Mesendoderm (in vitro differentiated cells): ENCODE measurements at regions not wholly inside any gene's neighbourhood (a gene's known extent, or its start where the extent isn't known, plus 50 kb on each side); places are given as distances from the start of the nearest gene placed in this dataset.
A peak's percentile ranks its signal among the peaks of the same experiment; 100 is the strongest.

Experiments
- DNase-seq: peaks from one replicate; pipeline ENCODE4 v3.0.0; 2013
- H2AK5ac ChIP-seq: 2 replicates; pipeline ENCODE4 v1.6.1; 2013; ENCODE audit warnings: low read length, inconsistent platforms
- H2BK120ac ChIP-seq: 2 replicates; pipeline ENCODE4 v1.6.1; 2013; ENCODE audit warnings: low read depth, mild to moderate bottlenecking, low read length, moderate library complexity, mixed read lengths
- H2BK15ac ChIP-seq: replicated peaks from 2 replicates; pipeline ENCODE4 v1.6.1; 2013; ENCODE audit warnings: low read depth, mild to moderate bottlenecking, moderate library complexity
- H2BK5ac ChIP-seq: 2 replicates; pipeline ENCODE4 v1.6.1; 2013; ENCODE audit warnings: low read length, inconsistent platforms
- H3K18ac ChIP-seq: 2 replicates; pipeline ENCODE4 v1.6.1; 2013; ENCODE audit warnings: mild to moderate bottlenecking, low read length, mixed read lengths
- H3K23ac ChIP-seq: one replicate; pipeline ENCODE4 v1.6.1; 2013; ENCODE audit warnings: low read length
- H3K27ac ChIP-seq: 2 replicates; pipeline ENCODE4 v1.5.1; 2013; ENCODE audit warnings: low read depth, mild to moderate bottlenecking, inconsistent platforms, low read length, moderate library complexity
- H3K27me3 ChIP-seq: 2 replicates; pipeline ENCODE4 v1.6.1; 2013; ENCODE audit warnings: low read length, control low read depth, mild to moderate bottlenecking, inconsistent platforms; ENCODE audit not compliant: insufficient read depth, poor library complexity
- H3K36me3 ChIP-seq: 2 replicates; pipeline ENCODE4 v1.6.1; 2013; ENCODE audit warnings: low read length, inconsistent platforms; ENCODE audit not compliant: control insufficient read depth, insufficient read depth
- H3K4ac ChIP-seq: one replicate; pipeline ENCODE4 v1.6.1; 2013; ENCODE audit warnings: low read depth, mild to moderate bottlenecking, low read length, moderate library complexity
- H3K4me1 ChIP-seq: 2 replicates; pipeline ENCODE4 v1.6.1; 2013; ENCODE audit warnings: low read depth, low read length, inconsistent platforms; ENCODE audit not compliant: control insufficient read depth
- H3K4me2 ChIP-seq: 2 replicates; pipeline ENCODE4 v1.6.1; 2013; ENCODE audit warnings: low read length
- H3K4me3 ChIP-seq: 2 replicates; pipeline ENCODE4 v1.5.1; 2013; ENCODE audit warnings: mild to moderate bottlenecking, low read length
- H3K56ac ChIP-seq: one replicate; pipeline ENCODE4 v1.6.1; 2013; ENCODE audit warnings: low read length
- H3K79me1 ChIP-seq: 2 replicates; pipeline ENCODE4 v1.6.1; 2013; ENCODE audit warnings: low read length, inconsistent platforms
- H3K79me2 ChIP-seq: 2 replicates; pipeline ENCODE4 v1.6.1; 2013; ENCODE audit warnings: mild to moderate bottlenecking, low read length; ENCODE audit not compliant: control insufficient read depth, insufficient read depth
- H3K9ac ChIP-seq: 2 replicates; pipeline ENCODE4 v1.6.1; 2013; ENCODE audit warnings: low read length, inconsistent platforms
- H4K5ac ChIP-seq: one replicate; pipeline ENCODE4 v1.6.1; 2013; ENCODE audit warnings: low read length
- H4K8ac ChIP-seq: one replicate; pipeline ENCODE4 v1.6.1; 2013; ENCODE audit warnings: low read depth, mild to moderate bottlenecking, control low read depth, low read length, moderate library complexity
- WGBS: extraction: QIAGEN DNeasy Blood & Tissue Kit; methylation state at CpG from one replicate; pipeline ENCODE4 v1.1.7; 2013; ENCODE audit warnings: low lambda C conversion rate, missing lambda C conversion rate; ENCODE audit not compliant: insufficient coverage; ENCODE audit errors: extremely low coverage; 5-methylcytosine and 5-hydroxymethylcytosine counted together

DNA sequence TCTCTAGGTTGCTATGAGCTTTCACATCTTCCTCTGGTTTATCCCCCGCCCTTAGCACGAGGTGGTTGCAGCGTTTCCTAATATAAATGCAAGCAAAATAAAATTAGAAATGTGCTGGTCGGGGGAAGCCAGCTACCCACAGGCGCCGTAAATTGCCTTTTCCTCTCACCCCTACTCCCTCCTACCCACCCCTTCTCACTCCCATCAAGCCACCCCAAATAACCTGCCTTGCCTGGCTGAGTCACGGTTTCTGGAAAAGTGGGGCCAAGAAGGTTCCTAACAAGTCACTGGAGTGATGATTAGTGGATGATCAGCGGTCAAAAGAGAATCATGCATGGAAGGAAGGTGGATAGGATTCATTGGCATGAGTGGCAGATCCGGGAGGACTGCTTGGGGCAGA, 120.9 kb upstream of the RBFOX1 start:
- Histone ChIP-seq H3K9ac (no peak overlapping the region), H3K18ac (no peak overlapping the region), H3K79me2 (no peaks in the 10 kb centered on the region), H3K4me3 (no peak overlapping the region), H2BK15ac (no peak overlapping the region), H3K79me1 (no peaks in the 10 kb centered on the region), H2BK120ac (no peak overlapping the region), H4K5ac (no peak overlapping the region), H3K23ac (peak overlapping the region; percentile 59), H3K27me3 (no peaks in the 10 kb centered on the region), H3K4ac (no peak overlapping the region), H4K8ac (no peak overlapping the region), H3K36me3 (no peaks in the 10 kb centered on the region), H2BK5ac (no peak overlapping the region), H3K4me1 (peaks cover 5% of the 10 kb centered on the region), H3K56ac (no peak overlapping the region), H3K4me2 (no peak overlapping the region), H2AK5ac (no peak overlapping the region), H3K27ac (no peak overlapping the region)
- WGBS = no CpG with 5 or more reads among the region's 9 CpGs
- no peak for DNase-seq

DNA sequence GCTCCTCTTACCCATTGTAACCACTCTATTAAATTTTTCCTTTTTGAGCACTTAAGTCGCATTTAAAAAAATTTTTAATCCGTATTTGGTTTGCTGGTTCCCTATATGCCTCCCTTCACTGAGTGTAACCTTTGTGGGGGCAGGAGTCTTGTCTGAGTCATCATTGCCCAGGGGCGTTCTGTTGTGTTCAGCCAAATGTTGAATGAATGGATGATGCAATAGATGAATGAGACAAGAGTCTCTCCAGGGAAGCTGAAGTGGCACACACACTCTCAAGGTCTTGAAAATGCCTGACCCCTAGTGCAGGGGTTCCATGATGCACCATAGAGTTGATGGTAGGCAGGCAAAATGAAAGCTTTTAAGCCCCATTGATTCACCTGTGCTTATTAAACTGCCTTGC, 123.0 kb upstream of the RBFOX1 start:
- no peak overlapping the region for H3K4me2 ChIP-seq
- no peak overlapping the region for H3K4ac ChIP-seq
- no peaks in the 10 kb centered on the region for H3K36me3 ChIP-seq
- H3K79me2 ChIP-seq = no peaks in the 10 kb centered on the region
- no peak overlapping the region for H2BK15ac ChIP-seq
- no peak overlapping the region for H3K9ac ChIP-seq
- peaks cover 5% of the 10 kb centered on the region for H3K4me1 ChIP-seq
- H2BK5ac ChIP-seq = no peak overlapping the region
- no peaks in the 10 kb centered on the region for H3K79me1 ChIP-seq
- H3K56ac ChIP-seq = no peak overlapping the region
- H4K5ac ChIP-seq = no peak overlapping the region
- peak; percentile 69 for DNase-seq
- H2AK5ac ChIP-seq = no peak overlapping the region
- H3K27ac ChIP-seq = no peak overlapping the region
- WGBS = no CpG with 5 or more reads among the region's 3 CpGs
- H2BK120ac ChIP-seq = no peak overlapping the region
- no peak overlapping the region for H4K8ac ChIP-seq
- no peak overlapping the region for H3K23ac ChIP-seq
- no peak overlapping the region for H3K4me3 ChIP-seq
- H3K27me3 ChIP-seq = no peaks in the 10 kb centered on the region
- no peak overlapping the region for H3K18ac ChIP-seq

DNA sequence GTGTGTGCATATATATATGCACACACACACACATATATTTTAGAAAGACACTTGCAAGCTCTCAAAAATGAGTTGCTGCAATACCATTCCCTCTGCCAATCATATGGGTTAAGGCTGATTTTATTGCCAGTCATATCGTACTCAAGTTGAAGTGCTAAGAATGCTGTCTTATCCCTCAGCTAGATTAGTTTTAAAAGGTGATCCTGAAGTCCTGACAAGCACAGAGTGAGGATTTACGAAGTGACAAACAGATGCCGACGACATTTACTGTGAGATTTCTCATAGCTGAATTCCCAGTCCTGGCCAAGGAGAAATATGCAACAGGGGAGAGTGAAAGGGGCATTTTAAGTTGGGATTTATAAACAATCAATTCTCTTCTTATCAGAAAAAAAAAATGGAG, 126.2 kb upstream of the RBFOX1 start:
- Histone ChIP-seq H2BK120ac (no peak overlapping the region), H4K5ac (no peak overlapping the region), H3K23ac (no peak overlapping the region), H3K79me2 (no peaks in the 10 kb centered on the region), H4K8ac (no peak overlapping the region), H3K4me1 (peaks cover 6% of the 10 kb centered on the region), H3K4me2 (no peak overlapping the region), H3K18ac (no peak overlapping the region), H3K36me3 (no peaks in the 10 kb centered on the region), H3K27me3 (no peaks in the 10 kb centered on the region), H2AK5ac (no peak overlapping the region), H3K4me3 (no peak overlapping the region), H2BK15ac (no peak overlapping the region), H3K9ac (no peak overlapping the region), H3K56ac (no peak overlapping the region), H3K79me1 (no peaks in the 10 kb centered on the region), H3K27ac (no peak overlapping the region), H2BK5ac (no peak overlapping the region), H3K4ac (no peak overlapping the region)
- no CpG with 5 or more reads among the region's 4 CpGs for WGBS
- DNase-seq = no peak

- H3K27me3 ChIP-seq = no peaks in the 10 kb centered on the region
- DNase-seq = no peak
- no peak overlapping the region for H3K23ac ChIP-seq
- H3K79me2 ChIP-seq = no peaks in the 10 kb centered on the region
- no peak overlapping the region for H2BK15ac ChIP-seq
- no peak overlapping the region for H3K56ac ChIP-seq
- H3K18ac ChIP-seq = no peak overlapping the region
- no peak overlapping the region for H3K4ac ChIP-seq
- H4K5ac ChIP-seq = no peak overlapping the region
- H4K8ac ChIP-seq = no peak overlapping the region
- no peak overlapping the region for H2BK120ac ChIP-seq
- H3K4me3 ChIP-seq = no peak overlapping the region
- no peak overlapping the region for H2BK5ac ChIP-seq
- H3K4me2 ChIP-seq = no peak overlapping the region
- H3K79me1 ChIP-seq = no peaks in the 10 kb centered on the region
- H3K9ac ChIP-seq = no peak overlapping the region
- H3K4me1 ChIP-seq = peaks cover 1% of the 10 kb centered on the region
- H3K36me3 ChIP-seq = no peaks in the 10 kb centered on the region
- no peak overlapping the region for H2AK5ac ChIP-seq
- WGBS = no CpG with 5 or more reads among the region's 4 CpGs
- no peak overlapping the region for H3K27ac ChIP-seq
These were observed 132.3 kb upstream of the RBFOX1 start for GRCh38 chr16:7200320-7200719.

GRCh38 chr16:7185689-7186088, 147.0 kb upstream of the RBFOX1 start:
- Histone ChIP-seq H2AK5ac (no peak overlapping the region), H3K27me3 (no peaks in the 10 kb centered on the region), H3K23ac (no peak overlapping the region), H2BK120ac (no peak overlapping the region), H2BK15ac (no peak overlapping the region), H3K56ac (no peak overlapping the region), H3K79me2 (no peaks in the 10 kb centered on the region), H3K18ac (no peak overlapping the region), H4K8ac (no peak overlapping the region), H4K5ac (no peak overlapping the region), H3K4me3 (no peak overlapping the region), H2BK5ac (no peak overlapping the region), H3K4me2 (no peak overlapping the region), H3K9ac (no peak overlapping the region), H3K27ac (no peak overlapping the region), H3K4me1 (no peaks in the 10 kb centered on the region), H3K36me3 (no peaks in the 10 kb centered on the region), H3K4ac (no peak overlapping the region), H3K79me1 (no peaks in the 10 kb centered on the region)
- no CpG with 5 or more reads among the region's 4 CpGs for WGBS
- peak; percentile 90 for DNase-seq

GRCh38 chr16:7185165-7185564, 147.5 kb upstream of the RBFOX1 start:
- H2BK5ac ChIP-seq = no peak overlapping the region
- no peak overlapping the region for H2AK5ac ChIP-seq
- no peak overlapping the region for H2BK15ac ChIP-seq
- H3K9ac ChIP-seq = no peak overlapping the region
- no peak overlapping the region for H3K4ac ChIP-seq
- DNase-seq = no peak
- H4K5ac ChIP-seq = no peak overlapping the region
- H3K23ac ChIP-seq = no peak overlapping the region
- no peak overlapping the region for H3K4me2 ChIP-seq
- no peak overlapping the region for H2BK120ac ChIP-seq
- H3K56ac ChIP-seq = no peak overlapping the region
- H3K27ac ChIP-seq = no peak overlapping the region
- no CpG with 5 or more reads among the region's 3 CpGs for WGBS
- H3K79me2 ChIP-seq = no peaks in the 10 kb centered on the region
- no peaks in the 10 kb centered on the region for H3K36me3 ChIP-seq
- no peaks in the 10 kb centered on the region for H3K4me1 ChIP-seq
- H4K8ac ChIP-seq = no peak overlapping the region
- H3K27me3 ChIP-seq = no peaks in the 10 kb centered on the region
- H3K4me3 ChIP-seq = no peak overlapping the region
- no peaks in the 10 kb centered on the region for H3K79me1 ChIP-seq
- no peak overlapping the region for H3K18ac ChIP-seq
